GM04504 (cell line): ENCODE measurements at regions not wholly inside any gene's neighbourhood (a gene's known extent, or its start where the extent isn't known, plus 50 kb on each side); places are given as distances from the start of the nearest gene placed in this dataset.
"Not testable (repeated sequence)": the region's sequence is repeated elsewhere in the genome, so short reads cannot be mapped to it uniquely, and the experiment has no call there.

ENCODE experiments used
- DNase-seq: peaks from one replicate; pipeline ENCODE4 v3.0.0-alpha.2; 2012; ENCODE audit warnings: low read depth

DNA sequence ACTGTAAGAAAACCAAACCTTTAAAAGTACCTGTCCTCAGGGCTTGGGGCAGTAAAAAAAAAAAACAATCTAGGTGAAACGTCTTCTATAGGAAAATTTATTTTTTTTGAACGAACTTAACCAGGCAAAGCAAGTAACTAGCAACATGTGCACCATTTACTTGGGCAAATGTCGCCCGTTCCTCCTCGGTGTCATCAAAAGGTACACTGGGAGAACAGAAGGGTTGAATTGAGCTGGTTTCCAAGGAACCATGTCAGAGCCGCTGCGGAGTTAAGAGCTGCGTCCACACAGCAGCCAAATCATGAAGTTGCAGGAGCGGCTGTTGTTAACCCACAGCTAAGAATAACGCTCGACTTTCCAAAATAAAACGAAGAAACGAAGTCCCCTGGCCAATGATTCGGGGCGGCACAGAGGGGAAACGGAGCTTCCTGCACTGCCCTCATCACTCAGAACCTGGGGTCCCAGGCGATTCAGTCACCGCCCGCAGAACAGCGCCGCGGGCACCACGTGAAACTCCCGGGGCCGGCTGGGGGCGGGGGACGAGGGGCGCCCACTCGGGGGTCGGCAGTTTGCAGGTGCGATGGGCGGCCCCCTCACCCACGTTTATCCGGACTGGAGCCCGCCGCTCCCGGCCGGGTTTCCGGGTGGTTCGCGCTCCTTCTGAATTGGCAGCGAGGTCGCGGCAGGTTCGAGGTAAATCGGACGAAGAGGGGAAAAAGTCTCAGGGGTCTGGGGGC is 53.6 kb upstream of the PLGLB1 start:
- not testable (repeated sequence) for DNase-seq

DNA sequence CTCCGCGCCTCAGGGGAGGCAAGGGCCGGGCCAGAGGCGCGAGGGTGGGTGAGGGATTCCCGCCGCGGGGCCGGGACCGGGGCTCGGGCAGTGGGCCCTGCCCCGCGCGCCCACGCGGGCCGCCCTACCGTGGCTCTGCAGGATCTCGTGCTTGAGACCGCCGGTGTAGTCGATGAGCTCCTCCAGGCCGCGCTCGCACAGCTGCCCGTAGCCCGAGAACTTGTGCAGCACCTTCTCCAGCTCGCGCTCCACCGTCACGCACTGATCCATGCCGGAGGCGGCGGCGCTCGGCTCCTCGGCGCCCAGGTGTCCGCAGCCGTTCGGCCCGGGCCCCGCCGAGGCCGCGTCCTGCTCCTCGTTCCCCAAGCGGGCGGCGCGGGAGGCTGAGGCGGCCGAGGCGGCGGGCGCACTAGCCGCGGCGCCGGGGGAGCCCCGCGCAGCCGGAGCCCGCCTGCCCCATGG is 54.2 kb upstream of the PLGLB1 start:
- peak; percentile 9 for DNase-seq

GRCh38 chr2:87076253-87077123 is 54.8 kb upstream of the PLGLB1 start:
- peak; percentile 71 for DNase-seq

GRCh38 chr2:87077124-87077446 is 55.4 kb upstream of the PLGLB1 start:
- DNase-seq = not testable (repeated sequence)

- DNase-seq = not testable (repeated sequence)
Measured at GRCh38 chr2:87081727-87082126, 60.1 kb upstream of the PLGLB1 start.

GRCh38 chr2:87088079-87088478 is 66.4 kb upstream of the PLGLB1 start:
- not testable (repeated sequence) for DNase-seq

- DNase-seq = not testable (repeated sequence)
Measured at GRCh38 chr2:87089401-87089800, 67.8 kb upstream of the PLGLB1 start.

GRCh38 chr2:87093252-87093651 is 71.6 kb upstream of the PLGLB1 start:
- DNase-seq = not testable (repeated sequence)

- DNase-seq = not testable (repeated sequence)
Measured at GRCh38 chr2:87093937-87094529, 72.4 kb upstream of the PLGLB1 start.

GRCh38 chr2:87095804-87096203 is 74.2 kb upstream of the PLGLB1 start:
- DNase-seq = peak; percentile 10

GRCh38 chr2:87128761-87129553 is 107.3 kb upstream of the PLGLB1 start:
- not testable (repeated sequence) for DNase-seq

DNA sequence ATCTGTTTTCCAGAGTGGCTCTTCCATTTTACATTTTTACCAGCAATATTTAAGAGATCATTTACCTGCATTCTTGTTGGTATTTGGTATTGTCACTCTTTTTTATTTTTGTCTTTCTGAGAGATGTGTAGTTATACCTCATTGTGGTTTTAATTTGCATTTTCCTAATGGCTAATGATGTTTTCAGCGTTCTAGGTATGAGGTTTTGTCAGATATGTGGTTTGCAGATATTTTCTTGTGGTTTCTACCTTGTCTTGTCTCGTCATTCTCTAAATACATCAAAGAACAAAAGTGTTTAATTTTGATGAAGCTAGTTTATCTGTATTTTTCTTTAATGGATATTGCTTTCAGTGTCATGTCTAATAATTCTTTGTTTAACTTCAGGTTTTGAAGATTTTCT is 110.9 kb upstream of the PLGLB1 start:
- not testable (repeated sequence) for DNase-seq

DNA sequence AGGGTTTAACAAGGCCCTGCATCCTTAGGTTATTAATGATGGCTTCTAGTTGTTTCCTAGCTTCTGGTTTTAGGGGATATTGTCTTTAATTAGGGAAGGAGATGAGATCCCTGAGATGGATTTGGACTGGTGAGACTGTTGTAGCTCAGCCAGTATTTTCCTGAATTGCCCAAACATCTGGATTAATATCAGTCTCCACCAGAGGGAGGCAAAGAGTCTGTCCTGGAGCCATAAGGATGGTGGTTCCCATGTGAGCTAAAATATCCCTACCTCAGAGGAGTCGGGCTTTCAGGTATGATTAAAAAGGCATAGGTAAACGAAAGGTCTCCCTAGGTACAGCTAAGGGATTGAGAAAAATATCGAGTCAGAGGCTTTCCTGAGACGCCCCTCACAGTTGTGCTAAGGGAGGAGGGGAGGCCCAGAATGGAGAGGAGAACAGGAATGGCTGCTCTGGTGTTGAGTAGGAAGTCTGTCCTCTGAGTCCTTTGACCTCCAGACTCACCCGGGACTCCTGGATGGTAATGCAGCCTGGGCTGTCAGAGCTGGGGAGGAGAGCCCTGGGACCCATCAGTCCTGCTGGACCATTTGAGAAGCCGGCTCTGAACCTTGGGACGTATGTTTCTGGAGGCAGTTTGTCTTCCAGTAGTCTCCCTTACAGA is 130.3 kb upstream of the PLGLB1 start:
- not testable (repeated sequence) for DNase-seq

DNA sequence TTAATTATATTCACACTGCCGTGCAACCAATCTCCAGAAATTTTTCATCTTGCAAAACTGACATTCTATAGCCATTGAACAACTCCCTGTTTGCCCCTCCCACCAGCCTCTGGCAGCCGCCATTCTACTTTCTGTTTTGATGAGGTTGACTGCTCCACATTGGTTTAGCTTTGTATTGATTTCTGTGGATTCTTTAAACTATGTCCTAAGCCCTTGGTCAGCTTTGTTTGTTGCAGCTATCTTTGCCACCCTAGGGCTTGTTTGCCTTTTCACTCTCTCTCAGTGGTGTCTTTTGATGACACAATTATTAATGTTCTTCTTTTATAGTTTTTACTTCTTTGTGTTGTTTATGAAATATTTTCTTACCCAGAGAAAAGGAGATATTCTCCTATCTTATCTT is 152.8 kb upstream of the PLGLB1 start:
- not testable (repeated sequence) for DNase-seq

DNA sequence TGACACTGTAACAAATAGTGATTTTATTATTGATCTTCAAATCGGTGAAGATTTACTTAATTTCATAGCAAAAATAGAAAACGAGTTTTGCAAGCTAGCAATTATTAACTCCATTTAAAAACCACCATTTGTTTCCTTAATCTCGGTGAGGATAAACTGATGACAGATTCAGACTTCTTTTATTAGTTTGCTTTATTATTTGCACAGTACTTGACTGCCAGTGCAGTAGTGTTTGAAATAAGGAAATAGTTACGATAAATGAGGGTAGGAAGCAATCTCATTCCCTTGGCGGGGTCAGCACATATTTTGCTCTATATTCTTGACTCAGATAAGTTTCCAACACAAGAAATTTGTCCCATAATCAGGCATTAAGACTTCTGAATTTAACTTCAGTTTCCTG is 161.7 kb upstream of the PLGLB1 start:
- DNase-seq = not testable (repeated sequence)

- DNase-seq = not testable (repeated sequence)
Measured at GRCh38 chr2:87184260-87184659, 162.6 kb upstream of the PLGLB1 start.

GRCh38 chr2:87189214-87189613 is 167.6 kb upstream of the PLGLB1 start:
- not testable (repeated sequence) for DNase-seq

DNA sequence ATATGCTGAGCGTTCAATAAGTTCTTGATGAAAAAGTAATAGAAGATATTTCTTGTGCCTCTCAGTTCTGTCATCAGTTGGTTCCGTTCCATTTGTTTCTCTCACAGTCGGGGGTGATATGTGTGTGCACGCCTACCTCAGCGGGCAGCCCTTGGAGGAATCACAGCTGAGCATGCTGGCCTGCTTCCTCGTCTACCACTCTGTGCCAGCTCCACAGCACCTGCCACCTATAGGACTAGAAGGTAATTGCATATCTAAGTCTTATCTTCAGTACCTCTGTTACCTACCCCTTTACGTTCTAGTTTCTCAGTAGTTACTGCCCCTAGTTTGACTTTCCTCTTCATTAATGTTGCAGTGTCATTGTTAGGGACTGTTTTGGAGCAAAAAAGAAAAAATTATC is 171.7 kb upstream of the PLGLB1 start:
- DNase-seq = not testable (repeated sequence)

GRCh38 chr2:87194254-87194999 is 172.8 kb upstream of the PLGLB1 start:
- not testable (repeated sequence) for DNase-seq

GRCh38 chr2:87196720-87197388 is 175.2 kb upstream of the PLGLB1 start:
- not testable (repeated sequence) for DNase-seq
